Mesenteric fat pad (tissue), 1 donor: ENCODE measurements at regions not wholly inside any gene's neighbourhood (a gene's known extent, or its start where the extent isn't known, plus 50 kb on each side); places are given as distances from the start of the nearest gene placed in this dataset.
"Not testable (repeated sequence)": the region's sequence is repeated elsewhere in the genome, so short reads cannot be mapped to it uniquely, and the experiment has no call there.

Experiments used
- DNase-seq: peaks from one replicate; pipeline ENCODE4 v3.0.0-alpha.2; 2020; ENCODE audit warnings: low spot score
- donor health status: DM: yes; HTN: yes; CAD: no.

DNA sequence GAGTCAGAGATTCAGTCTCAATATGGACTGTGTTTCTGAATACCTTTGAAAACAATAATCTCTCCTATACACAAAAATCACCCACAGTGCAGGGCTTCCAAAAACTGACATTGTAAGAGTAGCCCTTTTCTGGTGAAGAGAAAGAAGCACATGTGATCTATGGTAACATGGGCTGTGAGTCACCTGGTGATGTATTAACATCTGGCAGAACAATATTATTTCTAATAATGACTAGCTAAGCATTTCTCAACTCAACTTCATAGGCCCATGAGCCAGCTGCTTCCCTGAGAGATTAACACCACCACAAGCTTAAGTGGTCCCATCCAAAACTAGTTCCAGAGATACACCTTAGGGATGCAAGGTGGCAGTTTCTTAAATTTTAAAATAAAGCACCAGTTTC, 331.0 kb upstream of the NRP1 start:
- DNase-seq: no peak

DNA sequence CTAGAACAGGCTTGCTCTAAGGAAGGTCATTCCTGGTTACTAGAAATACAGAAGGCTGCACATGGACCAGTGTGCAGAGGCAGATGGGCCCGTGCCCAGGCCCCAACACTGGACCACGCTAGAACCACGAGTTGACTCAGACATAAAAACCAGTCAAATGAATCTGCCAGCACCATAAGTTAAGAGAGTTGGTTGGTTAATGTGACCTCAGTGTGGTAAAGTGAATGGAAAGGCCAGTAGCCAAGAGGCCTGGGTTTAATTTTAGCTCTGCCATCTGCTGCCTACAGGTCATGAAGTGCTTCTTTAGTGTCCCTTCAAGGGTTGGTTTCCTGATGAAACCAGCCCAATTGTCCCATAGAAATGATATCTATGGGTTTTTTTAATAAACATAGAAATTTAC, 329.6 kb upstream of the NRP1 start:
- DNase-seq: no peak

- DNase-seq: peak; percentile 89
Measured at GRCh38 chr10:33661580-33662336, 327.3 kb upstream of the NRP1 start.

- no peak for DNase-seq
Measured at GRCh38 chr10:33660329-33660728, 325.9 kb upstream of the NRP1 start.

- DNase-seq: no peak
Measured at GRCh38 chr10:33657913-33658312, 323.4 kb upstream of the NRP1 start.

GRCh38 chr10:33657154-33657908, 322.9 kb upstream of the NRP1 start:
- no peak for DNase-seq

DNA sequence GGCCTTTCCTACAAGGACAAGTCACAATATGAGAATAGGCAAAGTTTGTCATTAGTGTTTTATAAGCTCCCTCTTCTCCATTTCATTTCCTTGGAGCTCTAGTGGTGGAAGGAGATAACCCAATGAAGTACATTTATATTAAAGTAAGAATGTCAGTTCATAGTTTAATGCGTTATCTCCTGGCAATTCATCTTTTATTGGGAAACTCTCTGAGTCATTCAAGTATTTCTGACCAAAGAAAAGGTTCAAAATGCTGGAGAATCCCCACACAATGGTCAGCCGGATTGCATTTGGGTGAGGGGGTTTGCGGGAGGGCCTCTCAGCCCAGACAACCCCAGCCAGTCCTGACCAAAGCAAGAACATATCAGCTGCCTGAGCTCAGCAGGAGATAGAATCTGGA, 321.5 kb upstream of the NRP1 start:
- no peak for DNase-seq

GRCh38 chr10:33655165-33655815, 320.8 kb upstream of the NRP1 start:
- no peak for DNase-seq

DNA sequence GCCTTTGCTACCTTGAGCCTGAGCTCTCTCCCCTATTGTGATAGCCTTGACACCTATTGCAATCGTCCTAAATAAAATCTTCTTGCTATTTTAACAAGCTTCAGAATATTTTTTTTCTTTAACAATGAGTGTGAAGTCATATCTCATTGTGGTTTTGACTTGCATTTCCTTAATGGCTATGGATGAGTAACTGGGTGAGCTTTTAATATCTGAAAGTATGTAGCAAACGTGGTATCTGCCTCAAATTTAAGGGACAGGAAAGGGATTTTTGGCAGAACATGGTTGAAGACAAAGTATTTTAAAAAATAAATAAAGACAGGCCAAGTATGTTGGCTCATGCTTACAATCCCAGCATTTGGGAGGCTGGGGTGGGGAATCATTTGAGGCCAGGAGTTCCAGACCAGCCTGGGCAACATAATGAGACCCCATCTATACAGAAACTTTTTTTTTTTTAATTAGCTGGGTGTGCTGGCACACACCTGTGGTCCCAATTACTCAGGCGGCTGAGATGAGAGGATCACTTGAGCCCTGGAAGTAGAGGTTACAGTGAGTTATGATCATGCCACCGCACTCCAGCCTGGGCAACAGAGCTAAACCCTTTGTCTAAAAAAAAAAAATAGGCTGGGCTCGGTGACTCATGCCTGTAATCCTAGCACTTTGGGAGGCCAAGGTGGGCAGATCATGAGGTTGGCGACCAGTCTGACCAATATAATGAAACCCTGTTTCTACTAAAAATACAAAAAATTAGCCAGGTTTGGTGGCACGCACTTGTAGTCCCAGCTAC, 319.3 kb upstream of the NRP1 start:
- no peak for DNase-seq

DNA sequence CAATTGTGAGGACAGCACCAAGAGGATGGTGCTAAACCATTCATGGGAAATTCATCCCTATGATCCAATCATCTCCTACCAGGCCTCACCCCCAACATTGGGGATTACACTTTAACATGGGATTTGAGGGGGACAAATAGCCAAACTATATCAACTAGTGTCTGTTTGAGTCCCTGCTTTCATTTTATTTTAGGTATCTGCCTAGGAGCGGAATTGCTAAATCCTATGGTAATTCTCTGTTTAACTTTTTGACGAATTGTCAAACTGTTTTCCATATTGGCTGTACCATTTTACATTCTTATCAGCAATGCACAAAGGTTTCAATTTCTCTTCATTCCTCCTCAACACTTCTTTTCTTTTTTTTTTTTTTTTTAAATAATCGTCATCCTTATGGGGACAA, 318.4 kb upstream of the NRP1 start:
- DNase-seq: no peak

- not testable (repeated sequence) for DNase-seq
Measured at GRCh38 chr10:33650131-33650530, 315.7 kb upstream of the NRP1 start.

- DNase-seq: no peak
Measured at GRCh38 chr10:33643042-33643441, 308.6 kb upstream of the NRP1 start.

- no peak for DNase-seq
Measured at GRCh38 chr10:33638891-33639290, 304.4 kb upstream of the NRP1 start.

- no peak for DNase-seq
Measured at GRCh38 chr10:33638374-33638773, 303.9 kb upstream of the NRP1 start.

- no peak for DNase-seq
Measured at GRCh38 chr10:33635967-33636515, 301.6 kb upstream of the NRP1 start.

DNA sequence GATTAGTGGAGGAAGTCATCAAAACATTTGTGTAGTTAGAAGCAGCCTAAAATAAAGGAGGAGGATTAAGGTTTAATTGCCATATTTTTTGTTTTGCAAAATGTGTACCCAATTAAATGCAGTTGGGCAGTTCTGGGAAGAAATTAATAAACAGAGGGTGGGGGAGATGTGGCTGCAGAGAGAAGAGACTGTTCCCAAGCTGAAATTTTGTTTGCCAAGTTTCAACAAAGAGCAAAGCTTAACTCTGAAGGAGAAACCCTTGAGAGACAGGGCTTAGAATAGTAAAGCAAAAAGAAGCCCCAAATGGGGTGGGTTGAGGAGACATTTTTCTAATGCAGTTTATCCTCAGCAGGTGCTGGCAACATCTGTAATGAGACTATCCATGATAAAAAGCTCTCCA, 298.0 kb upstream of the NRP1 start:
- DNase-seq: no peak

- no peak for DNase-seq
Measured at GRCh38 chr10:33631991-33632390, 297.5 kb upstream of the NRP1 start.

- DNase-seq: no peak
Measured at GRCh38 chr10:33630761-33631160, 296.3 kb upstream of the NRP1 start.

- DNase-seq: no peak
Measured at GRCh38 chr10:33627611-33628010, 293.1 kb upstream of the NRP1 start.

- no peak for DNase-seq
Measured at GRCh38 chr10:33626798-33627466, 292.5 kb upstream of the NRP1 start.

DNA sequence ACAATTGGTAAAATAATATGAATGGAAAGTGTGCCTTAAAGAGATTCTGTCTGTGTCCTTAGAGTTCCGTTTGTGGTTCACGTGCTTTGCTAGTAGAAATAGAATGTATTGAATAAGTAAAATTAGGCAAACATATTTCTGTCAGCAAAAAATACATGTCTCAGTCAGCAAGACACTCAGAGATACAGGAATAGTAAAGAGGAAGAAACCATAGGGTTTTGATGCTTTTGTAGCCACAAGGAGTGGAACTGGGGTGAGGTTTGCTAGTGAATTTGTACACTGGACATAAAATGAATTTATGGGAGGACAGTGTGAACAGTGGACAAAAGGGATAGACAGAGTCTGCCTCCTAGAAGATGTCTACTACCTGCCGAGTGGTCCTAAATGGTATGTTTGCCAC, 289.2 kb upstream of the NRP1 start:
- DNase-seq: no peak
